Spleen (tissue), 7 donors: ENCODE measurements at regions not wholly inside any gene's neighbourhood (a gene's known extent, or its start where the extent isn't known, plus 50 kb on each side); places are given as distances from the start of the nearest gene placed in this dataset.

ENCODE experiments used
- POLR2A ChIP-seq, 3 donors: fragments of 450-650 bp; IDR thresholded peaks; one replicate each; pipeline ENCODE4 v1.5.1; 2017; ENCODE audit warnings: antibody characterized with exemption in 3 of 3, mild to moderate bottlenecking in 1 of 3
- TF ChIP-seq, protein P1 (sequence below), 11 experiments: fragments of 200-600 bp in 7 of 11; fragments of 450-650 bp in 4 of 11; sonication (generic) in 4 of 11; IDR thresholded peaks in 8 of 11; conservative IDR thresholded peaks in 3 of 11; 1 replicate in 7 of 11; 2 replicates in 4 of 11; pipeline versions ENCODE4 v1.4.0 to v1.8.0; 2016 to 2021; ENCODE audit warnings: antibody characterized with exemption in 11 of 11, inconsistent platforms in 4 of 11, mild to moderate bottlenecking in 1 of 11
- donor health status: DM: no; HTN: no; CAD: no; lungs with moderate emphysema.
- donor health status: DM: no; HTN: no; CAD: no.
- donor health status: DM: no; HTN: no; CAD: no.

DNA sequence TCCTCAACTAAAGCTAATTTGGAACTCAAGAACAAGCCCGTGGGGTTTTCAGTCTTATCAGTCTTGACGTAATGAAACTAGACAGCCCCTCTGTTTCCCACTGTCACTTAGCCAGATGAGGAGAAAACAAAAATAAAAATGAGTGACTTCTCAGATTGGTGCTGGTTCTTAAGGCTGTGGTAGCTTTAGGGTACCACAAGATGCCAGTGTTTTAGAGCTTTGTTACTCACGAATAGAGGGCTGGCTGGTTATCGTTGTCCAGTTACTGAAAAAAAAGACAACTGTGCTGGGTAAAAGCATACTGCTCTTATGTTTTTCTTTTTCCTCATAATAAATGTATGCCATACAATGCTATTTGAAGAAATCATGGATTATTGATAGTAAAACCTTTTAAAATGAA, 796.7 kb downstream of the RAPGEF2 start:
- TF ChIP-seq, protein P1, sequence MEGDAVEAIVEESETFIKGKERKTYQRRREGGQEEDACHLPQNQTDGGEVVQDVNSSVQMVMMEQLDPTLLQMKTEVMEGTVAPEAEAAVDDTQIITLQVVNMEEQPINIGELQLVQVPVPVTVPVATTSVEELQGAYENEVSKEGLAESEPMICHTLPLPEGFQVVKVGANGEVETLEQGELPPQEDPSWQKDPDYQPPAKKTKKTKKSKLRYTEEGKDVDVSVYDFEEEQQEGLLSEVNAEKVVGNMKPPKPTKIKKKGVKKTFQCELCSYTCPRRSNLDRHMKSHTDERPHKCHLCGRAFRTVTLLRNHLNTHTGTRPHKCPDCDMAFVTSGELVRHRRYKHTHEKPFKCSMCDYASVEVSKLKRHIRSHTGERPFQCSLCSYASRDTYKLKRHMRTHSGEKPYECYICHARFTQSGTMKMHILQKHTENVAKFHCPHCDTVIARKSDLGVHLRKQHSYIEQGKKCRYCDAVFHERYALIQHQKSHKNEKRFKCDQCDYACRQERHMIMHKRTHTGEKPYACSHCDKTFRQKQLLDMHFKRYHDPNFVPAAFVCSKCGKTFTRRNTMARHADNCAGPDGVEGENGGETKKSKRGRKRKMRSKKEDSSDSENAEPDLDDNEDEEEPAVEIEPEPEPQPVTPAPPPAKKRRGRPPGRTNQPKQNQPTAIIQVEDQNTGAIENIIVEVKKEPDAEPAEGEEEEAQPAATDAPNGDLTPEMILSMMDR (IDR thresholded peaks at IDR 0.05 in 8 of 11, conservative IDR thresholded peaks at IDR 0.05 in 3 of 11): no peak
- TF ChIP-seq POLR2A (IDR thresholded peaks at IDR 0.05): no peak
